CD4-positive, CD25-positive, alpha-beta regulatory T cell (primary cell): ENCODE measurements at regions not wholly inside any gene's neighbourhood (a gene's known extent, or its start where the extent isn't known, plus 50 kb on each side); places are given as distances from the start of the nearest gene placed in this dataset.
"Not testable (repeated sequence)": the region's sequence is repeated elsewhere in the genome, so short reads cannot be mapped to it uniquely, and the experiment has no call there.

ENCODE experiments used
- ATAC-seq, 2 donors: fragments of 150-1000 bp; cut with Tn5 transposase; one replicate each; pipeline ENCODE4 v1.10.0; 2021; ENCODE audit warnings: low read depth in 2 of 2, moderate number of reproducible peaks in 2 of 2, moderate library complexity in 1 of 2
- DNase-seq, 3 donors: peaks; one replicate each; pipeline versions ENCODE4 v3.0.0 to v3.0.0-alpha.2; 2012 to 2022; ENCODE audit warnings: mixed read lengths in 1 of 3
- H3K27ac ChIP-seq: one replicate; pipeline ENCODE4 v1.7.0; 2013; ENCODE audit warnings: mild to moderate bottlenecking, low read length; ENCODE audit not compliant: insufficient read depth, poor library complexity, severe bottlenecking
- H3K27me3 ChIP-seq: one replicate; pipeline ENCODE4 v1.7.0; 2013; ENCODE audit warnings: low read length; ENCODE audit not compliant: control insufficient read depth, insufficient read depth
- H3K36me3 ChIP-seq: one replicate; pipeline ENCODE4 v1.7.0; 2013; ENCODE audit warnings: mild to moderate bottlenecking, low read length, moderate library complexity; ENCODE audit not compliant: control insufficient read depth, insufficient read depth
- H3K4me1 ChIP-seq: 2 replicates; pipeline ENCODE4 v1.7.0; 2013; ENCODE audit warnings: mild to moderate bottlenecking, low read length; ENCODE audit not compliant: insufficient read depth, control insufficient read depth, poor library complexity, severe bottlenecking
- H3K4me3 ChIP-seq: one replicate; pipeline ENCODE4 v1.7.0; 2013; ENCODE audit warnings: low read depth, mild to moderate bottlenecking, low read length, moderate library complexity
- H3K9me3 ChIP-seq, 2 experiments: 1 replicate in 1 of 2; 2 replicates in 1 of 2; pipeline ENCODE4 v1.7.0; 2013; ENCODE audit warnings: low read length in 2 of 2, mild to moderate bottlenecking in 1 of 2, moderate library complexity in 1 of 2; ENCODE audit not compliant: control insufficient read depth in 2 of 2
- H3K27ac Mint-ChIP-seq, 3 donors: one replicate each; pipeline ENCODE4 v1.8.0; 2020 to 2022; ENCODE audit warnings: mild to moderate bottlenecking in 3 of 3, mixed read lengths in 3 of 3, moderate library complexity in 2 of 3
- H3K27me3 Mint-ChIP-seq: one replicate; pipeline ENCODE4 v1.8.0; 2022; ENCODE audit warnings: mild to moderate bottlenecking, mixed read lengths
- H3K36me3 Mint-ChIP-seq: one replicate; pipeline ENCODE4 v1.8.0; 2020; ENCODE audit warnings: mixed read lengths
- H3K4me1 Mint-ChIP-seq, 4 donors: one replicate each; pipeline ENCODE4 v1.8.0; 2020 to 2022; ENCODE audit warnings: mixed read lengths in 4 of 4, mild to moderate bottlenecking in 1 of 4
- H3K4me3 Mint-ChIP-seq, 4 donors: one replicate each; pipeline ENCODE4 v1.8.0; 2020 to 2022; ENCODE audit warnings: mild to moderate bottlenecking in 4 of 4, mixed read lengths in 4 of 4, moderate library complexity in 3 of 4
- H3K9me3 Mint-ChIP-seq, 7 donors: one replicate each; pipeline ENCODE4 v1.8.0; 2020 to 2022; ENCODE audit warnings: mixed read lengths in 7 of 7, mild to moderate bottlenecking in 3 of 7, moderate library complexity in 2 of 7

DNA sequence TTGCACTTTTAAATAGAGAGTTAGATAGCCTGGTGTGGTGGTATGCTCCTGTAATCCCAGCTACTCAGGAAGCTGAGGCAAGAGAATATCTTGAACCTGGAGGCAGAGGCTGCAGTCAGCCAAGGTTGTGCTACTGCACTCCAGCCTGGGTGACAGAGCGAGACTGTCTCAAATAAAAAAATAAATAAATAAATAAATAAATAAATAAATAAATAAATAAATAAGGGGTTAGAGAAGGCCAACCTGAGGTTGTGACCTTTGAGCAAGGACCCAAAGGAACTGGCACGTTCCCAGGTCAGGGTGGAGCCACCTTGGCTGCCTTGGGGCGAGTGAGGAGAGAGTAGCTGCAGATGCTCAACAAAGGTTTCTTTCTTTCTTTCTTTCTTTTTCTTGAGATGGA, 65.3 kb upstream of the TENM4 start:
- Histone ChIP-seq H3K4me1 (no peaks in the 10 kb centered on the region), H3K9me3 (no peaks in the 10 kb centered on the region), H3K4me3 (no peak overlapping the region), H3K27ac (no peak overlapping the region), H3K36me3 (no peaks in the 10 kb centered on the region), H3K27me3 (no peaks in the 10 kb centered on the region)
- Mint-ChIP-seq H3K27me3 (no peaks in the 10 kb centered on the region), H3K9me3 (peaks cover 0 to 5% (median 2%) of the 10 kb centered on the region in 7 donors), H3K4me1 (no peaks in the 10 kb centered on the region), H3K27ac (no peak overlapping the region), H3K36me3 (no peaks in the 10 kb centered on the region), H3K4me3 (no peak overlapping the region)
- ATAC-seq: no peak
- no peak for DNase-seq

GRCh38 chr11:79503028-79503427, 62.2 kb upstream of the TENM4 start:
- no peaks in the 10 kb centered on the region for H3K36me3 Mint-ChIP-seq
- H3K9me3 Mint-ChIP-seq: peaks cover 0 to 6% (median 4%) of the 10 kb centered on the region in 7 donors
- no peak overlapping the region for H3K27ac Mint-ChIP-seq
- no peak overlapping the region for H3K27ac ChIP-seq
- H3K4me1 ChIP-seq: no peaks in the 10 kb centered on the region
- no peaks in the 10 kb centered on the region for H3K4me1 Mint-ChIP-seq
- H3K27me3 ChIP-seq: no peaks in the 10 kb centered on the region
- no peak overlapping the region for H3K4me3 ChIP-seq
- no peak overlapping the region for H3K4me3 Mint-ChIP-seq
- H3K9me3 ChIP-seq: no peaks in the 10 kb centered on the region
- ATAC-seq (no peak), DNase-seq (no peak)
- H3K27me3 Mint-ChIP-seq: no peaks in the 10 kb centered on the region
- no peaks in the 10 kb centered on the region for H3K36me3 ChIP-seq

- DNase-seq: no peak
- Histone ChIP-seq H3K9me3 (no peaks in the 10 kb centered on the region), H3K27me3 (no peaks in the 10 kb centered on the region), H3K4me1 (no peaks in the 10 kb centered on the region), H3K36me3 (no peaks in the 10 kb centered on the region), H3K4me3 (no peak overlapping the region), H3K27ac (no peak overlapping the region)
- Mint-ChIP-seq H3K27me3 (no peaks in the 10 kb centered on the region), H3K4me1 (no peaks in the 10 kb centered on the region), H3K9me3 (peaks cover 0 to 7% (median 5%) of the 10 kb centered on the region in 7 donors), H3K27ac (no peak overlapping the region), H3K4me3 (no peak overlapping the region), H3K36me3 (no peaks in the 10 kb centered on the region)
- no peak for ATAC-seq
These were observed 60.9 kb upstream of the TENM4 start for GRCh38 chr11:79501707-79502106.

GRCh38 chr11:79499929-79500328, 59.1 kb upstream of the TENM4 start:
- not testable (repeated sequence) for H3K9me3 ChIP-seq, H3K27me3 Mint-ChIP-seq, H3K27me3 ChIP-seq, H3K36me3 Mint-ChIP-seq, DNase-seq, H3K4me1 ChIP-seq, H3K27ac Mint-ChIP-seq, H3K4me3 Mint-ChIP-seq, ATAC-seq, H3K4me1 Mint-ChIP-seq, H3K9me3 Mint-ChIP-seq, H3K4me3 ChIP-seq, H3K36me3 ChIP-seq, H3K27ac ChIP-seq

DNA sequence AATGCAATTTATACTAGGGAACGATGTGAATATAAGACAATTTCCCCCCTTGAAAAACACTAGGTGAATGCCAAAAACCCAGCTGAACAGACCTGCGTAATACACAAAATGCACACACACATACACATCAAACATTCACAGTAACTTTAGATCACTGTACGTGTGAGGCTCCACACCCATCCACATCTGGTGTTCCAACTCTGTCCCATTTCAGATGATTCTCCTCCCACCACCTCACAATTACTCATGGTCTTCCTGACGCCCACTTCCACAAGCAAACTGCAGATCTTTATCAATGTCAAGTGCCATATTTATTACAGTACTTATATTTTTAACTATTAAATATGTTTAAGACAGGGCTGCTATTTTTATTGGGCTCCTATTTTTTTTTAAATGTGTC, 57.8 kb upstream of the TENM4 start:
- H3K27ac Mint-ChIP-seq: no peak overlapping the region
- no peaks in the 10 kb centered on the region for H3K36me3 Mint-ChIP-seq
- Histone ChIP-seq H3K27ac (no peak overlapping the region), H3K4me3 (no peak overlapping the region), H3K9me3 (no peaks in the 10 kb centered on the region), H3K4me1 (no peaks in the 10 kb centered on the region), H3K36me3 (no peaks in the 10 kb centered on the region), H3K27me3 (no peaks in the 10 kb centered on the region)
- DNase-seq (no peak), ATAC-seq (no peak)
- peaks cover 0 to 8% (median 2%) of the 10 kb centered on the region in 7 donors for H3K9me3 Mint-ChIP-seq
- H3K4me3 Mint-ChIP-seq: no peak overlapping the region
- H3K27me3 Mint-ChIP-seq: peaks cover 5% of the 10 kb centered on the region
- H3K4me1 Mint-ChIP-seq: no peaks in the 10 kb centered on the region

GRCh38 chr11:79493555-79494171, 52.8 kb upstream of the TENM4 start:
- Histone ChIP-seq H3K36me3 (no peaks in the 10 kb centered on the region), H3K4me1 (no peaks in the 10 kb centered on the region), H3K27ac (no peak overlapping the region), H3K9me3 (no peaks in the 10 kb centered on the region), H3K27me3 (no peaks in the 10 kb centered on the region), H3K4me3 (no peak overlapping the region)
- ATAC-seq (no peak), DNase-seq (peak in 1 of 3 donors; percentile 41)
- H3K27me3 Mint-ChIP-seq: peaks cover 5% of the 10 kb centered on the region
- no peaks in the 10 kb centered on the region for H3K4me1 Mint-ChIP-seq
- no peak overlapping the region for H3K27ac Mint-ChIP-seq
- H3K9me3 Mint-ChIP-seq: peaks cover 0 to 10% (median 2%) of the 10 kb centered on the region in 7 donors
- H3K4me3 Mint-ChIP-seq: no peak overlapping the region
- no peaks in the 10 kb centered on the region for H3K36me3 Mint-ChIP-seq

DNA sequence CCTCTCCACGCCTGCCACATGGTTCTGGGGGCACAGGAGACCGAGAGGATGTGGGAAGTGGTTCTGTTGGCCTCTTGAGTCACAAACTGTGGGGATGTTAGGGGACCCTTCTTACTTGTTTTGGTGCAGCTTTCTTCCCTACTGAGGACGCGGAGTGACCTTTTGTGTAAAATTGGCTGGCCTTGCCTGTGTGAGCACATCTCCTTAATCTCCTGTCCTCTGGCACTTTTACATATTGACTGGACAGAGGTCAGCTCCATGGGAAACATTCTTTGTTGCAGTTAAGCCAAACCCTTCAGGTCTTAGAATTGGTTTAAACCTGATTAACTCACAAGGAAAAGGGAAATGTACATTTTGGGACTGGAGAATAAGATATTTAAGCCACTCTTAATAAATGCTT, 51.2 kb upstream of the TENM4 start:
- H3K4me3 ChIP-seq: no peak overlapping the region
- no peaks in the 10 kb centered on the region for H3K4me1 ChIP-seq
- H3K27me3 ChIP-seq: no peaks in the 10 kb centered on the region
- Mint-ChIP-seq H3K36me3 (no peaks in the 10 kb centered on the region), H3K27ac (no peak overlapping the region), H3K27me3 (peaks cover 5% of the 10 kb centered on the region), H3K4me1 (no peaks in the 10 kb centered on the region), H3K4me3 (no peak overlapping the region), H3K9me3 (peaks cover 0 to 8% (median 0%) of the 10 kb centered on the region in 7 donors)
- no peaks in the 10 kb centered on the region for H3K9me3 ChIP-seq
- no peak for ATAC-seq
- H3K36me3 ChIP-seq: no peaks in the 10 kb centered on the region
- H3K27ac ChIP-seq: no peak overlapping the region
- no peak for DNase-seq
